Upper lobe of left lung (tissue), 6 donors: ENCODE measurements at regions not wholly inside any gene's neighbourhood (a gene's known extent, or its start where the extent isn't known, plus 50 kb on each side); places are given as distances from the start of the nearest gene placed in this dataset.

ENCODE experiments used
- ATAC-seq, 2 donors: fragments of 200-7000 bp; cut with Tn5 transposase; one replicate each; pipeline ENCODE4 v1.9.1; 2022; ENCODE audit warnings: mild to moderate bottlenecking in 2 of 2, moderate library complexity in 2 of 2; ENCODE audit not compliant: low FRiP score in 2 of 2
- DNase-seq, 2 donors: peaks; one replicate each; pipeline ENCODE4 v3.0.0-alpha.2; 2019 to 2020
- H3K27ac ChIP-seq, 4 donors: fragments of 200-600 bp; sonication (generic); one replicate each; pipeline ENCODE4 v1.5.1; 2016 to 2019
- H3K27me3 ChIP-seq, 4 donors: fragments of 200-600 bp; sonication (generic); one replicate each; pipeline ENCODE4 v1.5.1; 2017 to 2019
- H3K36me3 ChIP-seq, 4 donors: fragments of 200-600 bp; sonication (generic); one replicate each; pipeline ENCODE4 v1.5.1; 2016 to 2019
- H3K4me1 ChIP-seq, 4 donors: fragments of 200-600 bp; sonication (generic); one replicate each; pipeline ENCODE4 v1.5.1; 2018 to 2019
- H3K4me3 ChIP-seq, 4 donors: fragments of 200-600 bp; sonication (generic); one replicate each; pipeline ENCODE4 v1.5.1; 2017 to 2019; ENCODE audit warnings: mild to moderate bottlenecking in 2 of 4, moderate library complexity in 1 of 4
- H3K9me3 ChIP-seq, 4 donors: fragments of 200-600 bp; sonication (generic); one replicate each; pipeline ENCODE4 v1.5.1; 2018 to 2019
- CTCF ChIP-seq, 6 experiments: fragments of 450-650 bp in 4 of 6; fragments of 200-600 bp in 2 of 6; sonication (generic) in 2 of 6; IDR thresholded peaks; one replicate each; pipeline ENCODE4 v1.5.1; 2016 to 2019; ENCODE audit warnings: antibody characterized with exemption in 6 of 6
- EP300 ChIP-seq, 4 donors: sonication (generic); formaldehyde crosslinking; IDR thresholded peaks; one replicate each; pipeline ENCODE4 v1.5.1; 2017; ENCODE audit warnings: antibody characterized with exemption in 4 of 4, control low read depth in 2 of 4
- POLR2A ChIP-seq, 4 donors: fragments of 450-650 bp; IDR thresholded peaks; one replicate each; pipeline ENCODE4 v1.5.1; 2016 to 2017; ENCODE audit warnings: antibody characterized with exemption in 4 of 4, mild to moderate bottlenecking in 2 of 4
- POLR2AphosphoS5 ChIP-seq, 2 donors: sonication (generic); formaldehyde crosslinking; IDR thresholded peaks; one replicate each; pipeline ENCODE4 v1.5.1; 2017; ENCODE audit warnings: antibody characterized with exemption in 2 of 2
- WGBS, 2 donors: methylation state at CpG; one replicate each; pipeline ENCODE4 v1.1.5; 2017 to 2018; 5-methylcytosine and 5-hydroxymethylcytosine counted together
- donor health status: DM: no; HTN: no; CAD: no; lungs with moderate emphysema.
- donor health status: DM: no; HTN: yes; CAD: no; lungs with severe emphysema.

- H3K27ac ChIP-seq = no peak overlapping the region
- no peak for TF ChIP-seq CTCF (IDR thresholded peaks at IDR 0.05)
- TF ChIP-seq POLR2AphosphoS5 (IDR thresholded peaks at IDR 0.05) = no peak
- no peak for TF ChIP-seq POLR2A (IDR thresholded peaks at IDR 0.05)
- no peak for TF ChIP-seq EP300 (IDR thresholded peaks at IDR 0.05)
- no peaks in the 10 kb centered on the region for H3K9me3 ChIP-seq
- ATAC-seq (no peak), DNase-seq (no peak)
- H3K4me1 ChIP-seq = no peaks in the 10 kb centered on the region
- 89 to 93% methylated on average over 2 of the region's 2 CpGs for WGBS, 2 donors
- no peaks in the 10 kb centered on the region for H3K36me3 ChIP-seq
- H3K27me3 ChIP-seq = no peaks in the 10 kb centered on the region
- H3K4me3 ChIP-seq = no peak overlapping the region
Measured at GRCh38 chr11:28632338-28632737, 524.1 kb downstream of the METTL15 start.

DNA sequence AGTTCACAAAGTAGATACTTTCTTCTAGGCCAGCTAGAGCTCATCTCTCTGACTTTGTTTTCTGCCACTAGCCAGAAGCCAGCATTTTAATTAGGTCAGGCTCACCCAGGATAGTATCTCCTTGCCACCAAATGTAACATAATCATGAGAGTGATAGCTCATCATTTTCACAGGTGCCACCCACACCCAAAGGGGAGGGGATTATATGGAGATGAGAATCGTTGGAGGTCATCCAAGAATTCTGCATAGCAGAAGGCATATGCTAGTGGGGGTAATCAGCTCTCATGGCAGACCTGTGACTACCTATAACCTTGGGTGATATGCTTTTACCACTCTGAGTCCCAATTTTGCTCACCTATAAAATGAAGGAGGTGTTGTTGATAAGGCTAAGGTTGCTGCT is 523.0 kb downstream of the METTL15 start:
- no peaks in the 10 kb centered on the region for H3K36me3 ChIP-seq
- 31 to 70% methylated on average over 1 of the region's 1 CpG for WGBS, 2 donors
- H3K4me1 ChIP-seq = no peaks in the 10 kb centered on the region
- no peak for DNase-seq
- no peak overlapping the region for H3K4me3 ChIP-seq
- TF ChIP-seq EP300 (IDR thresholded peaks at IDR 0.05) (no peak), POLR2AphosphoS5 (IDR thresholded peaks at IDR 0.05) (no peak)
- H3K9me3 ChIP-seq = no peaks in the 10 kb centered on the region
- H3K27me3 ChIP-seq = no peaks in the 10 kb centered on the region
- ATAC-seq = no peak
- H3K27ac ChIP-seq = no peak overlapping the region

DNA sequence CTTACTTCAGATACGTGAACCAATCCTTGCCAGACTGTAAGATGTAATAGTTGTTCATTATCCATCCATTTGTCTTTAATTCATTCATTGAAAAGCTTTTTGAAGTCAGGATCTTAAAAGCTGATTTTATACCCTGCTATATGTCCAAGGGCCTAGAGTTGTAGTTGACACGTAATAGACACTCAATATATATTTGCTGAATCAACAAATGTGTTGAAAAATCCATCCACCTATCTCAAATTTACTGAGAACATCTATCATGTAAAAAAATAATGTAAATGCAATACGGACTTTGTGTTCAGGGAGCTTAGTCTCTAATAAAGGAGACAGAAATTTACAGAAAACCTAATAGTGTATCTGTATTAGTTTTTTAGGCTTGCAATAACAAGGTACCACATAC is 521.0 kb downstream of the METTL15 start:
- no peak for ATAC-seq
- Histone ChIP-seq H3K4me3 (no peak overlapping the region), H3K4me1 (no peaks in the 10 kb centered on the region), H3K9me3 (no peaks in the 10 kb centered on the region), H3K27ac (no peak overlapping the region), H3K36me3 (no peaks in the 10 kb centered on the region), H3K27me3 (no peaks in the 10 kb centered on the region)
- TF ChIP-seq CTCF (IDR thresholded peaks at IDR 0.05) = no peak
- TF ChIP-seq EP300 (IDR thresholded peaks at IDR 0.05) = no peak
- TF ChIP-seq POLR2A (IDR thresholded peaks at IDR 0.05) = no peak
- no peak for DNase-seq
- WGBS, 2 donors = 72 to 78% methylated on average over 3 of the region's 3 CpGs

GRCh38 chr11:28628412-28628811 is 520.2 kb downstream of the METTL15 start:
- no peak for ATAC-seq
- H3K36me3 ChIP-seq = no peaks in the 10 kb centered on the region

GRCh38 chr11:28627690-28628255 is 519.6 kb downstream of the METTL15 start:
- no peaks in the 10 kb centered on the region for H3K9me3 ChIP-seq
- H3K36me3 ChIP-seq = no peaks in the 10 kb centered on the region
- no peaks in the 10 kb centered on the region for H3K27me3 ChIP-seq
- no peak overlapping the region for H3K27ac ChIP-seq
- no peaks in the 10 kb centered on the region for H3K4me1 ChIP-seq
- DNase-seq (no peak), ATAC-seq (no peak)
- no peak overlapping the region for H3K4me3 ChIP-seq
- whole genome bisulfite sequencing, 2 donors = 88 to 100% methylated on average over 1 of the region's 1 CpG
- TF ChIP-seq CTCF (IDR thresholded peaks at IDR 0.05) (no peak), EP300 (IDR thresholded peaks at IDR 0.05) (no peak), POLR2AphosphoS5 (IDR thresholded peaks at IDR 0.05) (no peak), POLR2A (IDR thresholded peaks at IDR 0.05) (no peak)

More at GRCh38 chr11:28628412-28628811, 520.2 kb downstream of the METTL15 start:
- Histone ChIP-seq H3K9me3 (no peaks in the 10 kb centered on the region), H3K27me3 (no peaks in the 10 kb centered on the region), H3K4me3 (no peak overlapping the region), H3K4me1 (no peaks in the 10 kb centered on the region), H3K27ac (no peak overlapping the region)
- TF ChIP-seq POLR2A (IDR thresholded peaks at IDR 0.05) (no peak), POLR2AphosphoS5 (IDR thresholded peaks at IDR 0.05) (no peak), CTCF (IDR thresholded peaks at IDR 0.05) (no peak), EP300 (IDR thresholded peaks at IDR 0.05) (no peak)
- no peak for DNase-seq
- WGBS, 2 donors = 59 to 61% methylated on average over 4 of the region's 4 CpGs
